HFF-Myc (cell line): ENCODE measurements at regions not wholly inside any gene's neighbourhood (a gene's known extent, or its start where the extent isn't known, plus 50 kb on each side); places are given as distances from the start of the nearest gene placed in this dataset.

ENCODE experiments used
- DNase-seq: peaks from one replicate; pipeline ENCODE4 v3.0.0-alpha.2; 2011; ENCODE audit warnings: low read depth; ENCODE audit errors: extremely low read depth
- H3K4me3 ChIP-seq: replicated peaks from 2 replicates; pipeline ENCODE4 v1.5.1; 2011; ENCODE audit warnings: low read depth, mild to moderate bottlenecking, control low read depth, low read length
- TF ChIP-seq, protein P1 (sequence below): IDR thresholded peaks from 2 replicates; pipeline ENCODE4 v1.5.1; 2012; ENCODE audit warnings: mild to moderate bottlenecking, low read depth, low read length, control low read depth; ENCODE audit errors: missing control alignments

DNA sequence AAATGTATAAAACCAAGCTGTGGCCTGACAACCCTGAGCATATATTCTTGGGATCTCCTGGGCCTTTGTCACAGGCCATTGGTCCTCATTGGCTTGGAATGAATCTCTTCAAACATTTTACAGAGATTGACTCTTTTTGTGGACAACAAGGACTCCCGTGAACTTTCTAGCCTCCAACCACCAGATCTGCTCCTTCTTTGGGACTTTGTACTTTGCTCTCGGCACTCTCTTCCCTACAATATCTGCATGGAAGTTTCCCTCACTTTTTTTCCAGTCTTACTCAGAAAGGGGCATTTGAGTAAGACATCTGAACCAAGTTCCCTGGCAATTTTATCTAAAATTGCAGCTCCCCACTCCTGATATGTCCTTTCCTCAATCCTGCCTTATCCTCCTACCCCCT, 158.8 kb downstream of the PHLDA1 start:
- TF ChIP-seq, protein P1, sequence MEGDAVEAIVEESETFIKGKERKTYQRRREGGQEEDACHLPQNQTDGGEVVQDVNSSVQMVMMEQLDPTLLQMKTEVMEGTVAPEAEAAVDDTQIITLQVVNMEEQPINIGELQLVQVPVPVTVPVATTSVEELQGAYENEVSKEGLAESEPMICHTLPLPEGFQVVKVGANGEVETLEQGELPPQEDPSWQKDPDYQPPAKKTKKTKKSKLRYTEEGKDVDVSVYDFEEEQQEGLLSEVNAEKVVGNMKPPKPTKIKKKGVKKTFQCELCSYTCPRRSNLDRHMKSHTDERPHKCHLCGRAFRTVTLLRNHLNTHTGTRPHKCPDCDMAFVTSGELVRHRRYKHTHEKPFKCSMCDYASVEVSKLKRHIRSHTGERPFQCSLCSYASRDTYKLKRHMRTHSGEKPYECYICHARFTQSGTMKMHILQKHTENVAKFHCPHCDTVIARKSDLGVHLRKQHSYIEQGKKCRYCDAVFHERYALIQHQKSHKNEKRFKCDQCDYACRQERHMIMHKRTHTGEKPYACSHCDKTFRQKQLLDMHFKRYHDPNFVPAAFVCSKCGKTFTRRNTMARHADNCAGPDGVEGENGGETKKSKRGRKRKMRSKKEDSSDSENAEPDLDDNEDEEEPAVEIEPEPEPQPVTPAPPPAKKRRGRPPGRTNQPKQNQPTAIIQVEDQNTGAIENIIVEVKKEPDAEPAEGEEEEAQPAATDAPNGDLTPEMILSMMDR = no peak
- no peak overlapping the region for H3K4me3 ChIP-seq
- no peak for DNase-seq

DNA sequence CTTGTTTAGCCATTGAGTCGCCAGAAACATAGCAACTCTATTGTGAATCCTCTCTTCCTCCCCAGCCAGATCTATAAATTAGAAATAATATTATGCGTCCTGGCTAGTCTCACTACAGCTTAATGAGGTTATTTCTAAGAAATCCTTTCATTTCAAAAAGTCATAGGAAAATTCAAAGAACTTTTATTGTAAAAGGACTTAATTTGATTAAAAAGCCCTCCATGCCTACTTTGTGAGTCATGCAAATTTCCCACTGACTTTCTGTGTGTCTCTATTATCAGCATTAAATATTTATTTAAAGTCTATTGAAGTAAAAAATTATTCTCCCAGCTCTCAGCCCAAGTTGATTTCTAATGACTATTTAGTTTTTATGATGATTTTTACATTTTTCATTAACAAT, 160.7 kb downstream of the PHLDA1 start:
- no peak for DNase-seq
- no peak overlapping the region for H3K4me3 ChIP-seq
- TF ChIP-seq, protein P1 = no peak

DNA sequence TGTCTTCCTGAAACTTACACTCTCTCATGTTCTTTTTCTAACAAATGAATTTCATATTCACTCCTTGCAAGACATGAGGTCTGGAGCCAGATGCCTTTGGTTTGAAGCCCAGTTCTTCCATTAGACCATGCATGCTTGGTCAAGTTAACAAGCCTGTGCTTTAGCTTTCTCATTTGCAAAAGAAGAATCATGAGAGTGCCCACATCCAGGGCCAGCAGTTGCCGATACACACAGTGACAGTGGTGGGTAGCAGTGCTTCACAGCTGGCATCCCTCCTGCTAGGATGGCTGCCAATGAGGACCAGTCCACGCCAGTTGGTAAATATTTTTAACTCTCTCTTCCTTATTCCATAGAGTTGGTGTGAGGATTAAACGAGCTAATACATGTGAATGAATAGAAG, 163.1 kb downstream of the PHLDA1 start:
- no peak overlapping the region for H3K4me3 ChIP-seq
- DNase-seq = no peak
- TF ChIP-seq, protein P1 = no peak

DNA sequence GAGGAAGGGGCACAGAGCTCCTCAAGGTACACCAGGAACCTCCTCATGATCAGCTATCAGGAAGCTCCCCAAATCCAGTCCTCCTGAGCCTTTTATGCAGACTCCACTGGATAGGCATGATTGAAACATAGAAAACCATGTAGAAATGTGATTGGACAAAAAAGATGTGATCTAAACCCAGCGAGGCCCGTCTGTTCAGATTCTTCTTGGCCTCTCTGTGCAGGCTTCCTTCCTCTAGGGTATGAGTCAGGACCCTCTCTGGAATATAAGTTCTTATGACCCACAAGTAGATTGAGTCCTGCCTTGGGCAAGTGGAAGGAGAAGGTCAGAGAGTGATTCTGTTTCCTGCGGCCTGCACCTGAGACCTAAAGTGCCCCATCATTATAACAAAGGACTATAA, 166.3 kb downstream of the PHLDA1 start:
- DNase-seq = no peak
- TF ChIP-seq, protein P1 = no peak
- no peak overlapping the region for H3K4me3 ChIP-seq

GRCh38 chr12:75864161-75864560, 167.4 kb downstream of the PHLDA1 start:
- no peak for DNase-seq
- TF ChIP-seq, protein P1 = no peak
- no peak overlapping the region for H3K4me3 ChIP-seq

GRCh38 chr12:75863533-75863932, 168.0 kb downstream of the PHLDA1 start:
- no peak overlapping the region for H3K4me3 ChIP-seq
- TF ChIP-seq, protein P1 = no peak

DNA sequence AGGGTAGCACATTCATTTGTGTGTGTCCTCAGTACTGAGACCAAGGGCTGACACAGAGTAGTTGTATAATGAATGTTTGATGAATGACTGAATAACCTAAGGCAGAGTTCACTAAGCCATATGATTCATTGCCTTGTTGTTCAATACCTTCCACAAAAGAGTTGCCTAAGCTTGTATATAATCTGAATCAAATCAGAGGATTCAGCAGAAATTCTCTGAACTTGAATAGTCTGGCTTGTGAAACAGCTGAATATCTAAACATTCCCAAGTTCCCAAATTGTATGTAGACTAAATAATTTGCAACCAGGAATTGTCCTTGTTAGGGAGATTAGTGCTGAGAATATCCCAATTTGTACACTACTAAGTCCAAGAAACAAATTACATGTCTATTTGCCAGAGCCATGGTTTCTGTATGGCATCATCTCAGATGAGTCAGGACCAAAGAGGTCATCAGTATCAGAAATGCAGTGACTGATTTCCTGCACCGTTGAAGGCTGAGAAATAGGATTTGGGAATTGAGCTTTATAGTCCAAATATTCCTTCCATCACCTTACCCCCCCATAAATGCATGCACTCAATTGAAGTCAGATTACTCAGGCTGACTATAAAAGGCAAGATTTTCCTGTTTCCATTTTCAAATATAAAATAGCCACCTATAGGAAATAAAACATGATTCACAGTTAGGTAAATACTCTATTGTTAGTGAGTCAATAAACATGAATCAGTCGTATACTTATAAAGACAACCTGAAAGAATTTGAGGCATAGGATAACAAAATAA, 168.7 kb downstream of the PHLDA1 start:
- TF ChIP-seq, protein P1 = no peak
- H3K4me3 ChIP-seq = no peak overlapping the region
- DNase-seq = no peak

More at GRCh38 chr12:75863533-75863932, 168.0 kb downstream of the PHLDA1 start:
- DNase-seq = no peak
